ENCODE measurements at regions not wholly inside any gene's neighbourhood (a gene's known extent, or its start where the extent isn't known, plus 50 kb on each side); places are given as distances from the start of the nearest gene placed in this dataset.

DNA sequence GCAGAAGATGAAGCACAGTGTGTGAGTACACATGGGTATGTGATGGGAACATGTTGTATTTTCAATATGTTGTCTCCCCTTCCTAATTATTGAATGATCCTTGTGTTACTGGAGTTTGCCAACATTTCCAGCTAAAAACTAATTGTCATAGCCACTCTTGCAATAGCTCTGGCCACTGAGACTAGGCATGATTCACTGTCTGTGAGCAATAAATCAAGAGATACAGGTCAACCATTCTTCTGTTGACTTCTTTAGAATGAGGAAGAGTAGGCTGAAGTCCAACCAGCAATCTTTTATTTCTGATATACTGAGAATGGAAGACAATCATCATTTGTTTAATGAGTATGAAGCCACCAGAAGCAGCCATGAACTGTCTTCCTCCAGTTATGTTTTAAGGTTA, 413.9 kb downstream of the SLITRK5 start:
- Histone ChIP-seq H3K4me1 (no peaks in the 10 kb centered on the region), H3K9me3 (no peaks in the 10 kb centered on the region), H3K27ac (no peak overlapping the region), H3K36me3 (no peaks in the 10 kb centered on the region), H3K4me3 (no peak overlapping the region), H3K27me3 (no peaks in the 10 kb centered on the region)
- no peak for DNase-seq
- no peak for TF ChIP-seq CTCF (IDR thresholded peaks at IDR 0.05)
- ATAC-seq: no peak
- intact Hi-C loops (cut with DNase I): no loop called here
- FAIRE-seq: no peak

DNA sequence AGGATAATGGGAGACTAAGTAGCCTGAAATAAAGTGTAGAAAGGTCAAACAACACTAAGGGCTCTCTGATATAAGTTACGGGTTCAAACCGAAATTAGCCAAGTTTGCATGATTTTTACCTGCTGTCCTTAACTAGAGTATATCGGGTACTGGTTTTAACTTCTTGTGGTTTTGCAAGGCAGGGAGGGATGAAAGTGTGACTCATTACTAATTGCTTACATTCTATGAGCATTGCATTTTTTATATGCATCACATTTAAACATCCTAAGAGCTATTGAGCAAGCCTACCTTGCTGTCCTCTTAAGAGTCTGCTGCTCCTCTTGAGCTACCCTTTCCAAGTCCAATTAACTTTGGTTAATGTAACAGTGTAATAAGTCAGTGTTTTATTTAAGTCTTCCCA, 415.4 kb downstream of the SLITRK5 start:
- 70 to 90% methylated on average over 3 of the region's 3 CpGs for WGBS, 2 donors
- FAIRE-seq (no peak), ATAC-seq (no peak), DNase-seq (no peak)
- H3K4me1 ChIP-seq: no peaks in the 10 kb centered on the region
- intact Hi-C loops (cut with DNase I): no loop called here
- no peaks in the 10 kb centered on the region for H3K27me3 ChIP-seq
- no peaks in the 10 kb centered on the region for H3K9me3 ChIP-seq
- no peak for TF ChIP-seq CTCF (IDR thresholded peaks at IDR 0.05)
- H3K36me3 ChIP-seq: no peaks in the 10 kb centered on the region
- H3K4me3 ChIP-seq: no peak overlapping the region
- H3K27ac ChIP-seq: no peak overlapping the region

- no peak overlapping the region for H3K4me3 ChIP-seq
- no peak for TF ChIP-seq CTCF (IDR thresholded peaks at IDR 0.05)
- H3K27me3 ChIP-seq: no peaks in the 10 kb centered on the region
- no peaks in the 10 kb centered on the region for H3K36me3 ChIP-seq
- no peaks in the 10 kb centered on the region for H3K4me1 ChIP-seq
- H3K27ac ChIP-seq: no peak overlapping the region
- DNase-seq: no peak
- no peaks in the 10 kb centered on the region for H3K9me3 ChIP-seq
- no peak for FAIRE-seq
- 16 to 28% methylated on average over 2 of the region's 2 CpGs for WGBS, 2 donors
- ATAC-seq: no peak
- intact Hi-C loops (cut with DNase I): no loop called here
These were observed 426.4 kb downstream of the SLITRK5 start for GRCh38 chr13:88097541-88097940.

DNA sequence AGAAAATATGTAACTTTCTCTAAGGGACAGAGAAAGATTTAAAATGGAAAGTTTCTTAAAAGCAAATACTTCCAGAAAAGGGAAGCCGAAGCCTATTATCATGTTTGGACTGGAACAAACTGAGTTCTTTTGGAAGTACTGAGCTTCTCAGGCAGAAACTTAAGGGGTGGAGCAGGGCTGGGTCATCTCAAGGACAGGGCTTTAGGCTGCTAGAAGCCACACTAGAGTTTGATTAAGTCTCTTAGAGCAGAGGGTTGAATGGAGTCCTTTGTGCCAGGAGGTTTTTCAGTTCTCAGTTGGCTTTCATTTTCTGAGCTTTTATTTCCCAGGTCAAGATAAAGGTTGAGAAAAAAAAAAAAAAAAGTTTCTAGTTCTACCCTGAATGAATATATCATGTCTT, 432.7 kb downstream of the SLITRK5 start:
- no peaks in the 10 kb centered on the region for H3K9me3 ChIP-seq
- H3K27ac ChIP-seq: no peak overlapping the region
- no peaks in the 10 kb centered on the region for H3K27me3 ChIP-seq
- intact Hi-C loops (cut with DNase I): no loop called here
- ATAC-seq (no peak), FAIRE-seq (no peak), DNase-seq (no peak)
- WGBS, 2 donors: 62 to 71% methylated on average over 1 of the region's 1 CpG
- H3K36me3 ChIP-seq: no peaks in the 10 kb centered on the region
- H3K4me3 ChIP-seq: no peak overlapping the region
- H3K4me1 ChIP-seq: no peaks in the 10 kb centered on the region
- TF ChIP-seq CTCF (IDR thresholded peaks at IDR 0.05): no peak

DNA sequence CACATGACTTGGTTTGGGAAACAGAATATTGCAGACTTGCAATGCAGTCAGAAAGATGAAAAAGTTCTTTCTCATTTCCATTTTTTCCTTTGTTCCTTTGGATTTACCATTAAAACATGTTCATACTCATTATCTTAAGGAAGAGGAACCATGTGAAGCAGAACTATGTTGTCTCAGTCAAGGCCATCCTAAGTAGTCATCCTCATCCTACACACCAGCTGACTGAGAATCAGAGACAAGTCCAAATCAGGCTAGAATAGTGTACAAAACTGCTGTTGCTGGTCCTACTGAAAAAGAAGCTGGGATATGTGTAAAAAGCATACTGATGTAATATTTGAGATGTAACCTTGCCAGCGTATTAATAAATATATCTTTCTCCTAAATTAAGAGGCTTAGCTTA, 433.4 kb downstream of the SLITRK5 start:
- no peak for TF ChIP-seq CTCF (IDR thresholded peaks at IDR 0.05)
- no peaks in the 10 kb centered on the region for H3K4me1 ChIP-seq
- no peaks in the 10 kb centered on the region for H3K9me3 ChIP-seq
- ATAC-seq (no peak), DNase-seq (no peak), FAIRE-seq (no peak)
- WGBS, 2 donors: 86 to 88% methylated on average over 1 of the region's 1 CpG
- H3K4me3 ChIP-seq: no peak overlapping the region
- intact Hi-C loops (cut with DNase I): no loop called here
- no peaks in the 10 kb centered on the region for H3K36me3 ChIP-seq
- H3K27me3 ChIP-seq: no peaks in the 10 kb centered on the region
- no peak overlapping the region for H3K27ac ChIP-seq
